HEK293T (cell line): ENCODE measurements at regions not wholly inside any gene's neighbourhood (a gene's known extent, or its start where the extent isn't known, plus 50 kb on each side); places are given as distances from the start of the nearest gene placed in this dataset.

ENCODE experiments used
- CTBP1 ChIP-seq: fragments of 450-650 bp; IDR thresholded peaks from 2 replicates; pipeline ENCODE4 v1.6.1; 2016; ENCODE audit warnings: borderline replicate concordance
- NFRKB ChIP-seq: fragments of 450-650 bp; IDR thresholded peaks from 2 replicates; pipeline ENCODE4 v1.6.1; 2016; ENCODE audit warnings: mild to moderate bottlenecking, moderate library complexity
- SP1 ChIP-seq: fragments of 450-650 bp; IDR thresholded peaks from 2 replicates; pipeline ENCODE4 v1.6.1; 2017

- no peak for TF ChIP-seq SP1
- no peak for TF ChIP-seq CTBP1
- no peak for TF ChIP-seq NFRKB
Observed at GRCh38 chr4:184536065-184536880, 61.9 kb upstream of the IRF2 start.
